BJ (cell line): ENCODE measurements at regions not wholly inside any gene's neighbourhood (a gene's known extent, or its start where the extent isn't known, plus 50 kb on each side); places are given as distances from the start of the nearest gene placed in this dataset.

ENCODE experiments used
- CTCF ChIA-PET: fragments of 350-600 bp; formaldehyde crosslinking; extraction: SDS; loops from one replicate; lab custom pipeline; 2021; ENCODE audit warnings: antibody characterized with exemption, inconsistent platforms; lab: Yijun Ruan, JAX
- POLR2A ChIA-PET: fragments of 300-600 bp; sonication (Branson Sonifier 250); formaldehyde crosslinking; extraction: SDS; loops from one replicate; lab custom pipeline; 2021; ENCODE audit warnings: antibody characterized with exemption; lab: Charles Lee
- DNase-seq: peaks from one replicate; pipeline ENCODE4 v3.0.0-alpha.2; 2011; ENCODE audit warnings: low read depth
- H3K27me3 ChIP-seq: 2 replicates; pipeline ENCODE4 v1.6.0; 2011; ENCODE audit warnings: low read length; ENCODE audit not compliant: control insufficient read depth, insufficient read depth
- H3K36me3 ChIP-seq: 2 replicates; pipeline ENCODE4 v1.5.1; 2011; ENCODE audit warnings: low read length; ENCODE audit not compliant: control insufficient read depth, insufficient read depth
- H3K4me3 ChIP-seq: 2 replicates; pipeline ENCODE4 v1.5.1; 2011; ENCODE audit warnings: low read depth, mild to moderate bottlenecking, control low read depth, low read length
- CTCF ChIP-seq: IDR thresholded peaks from 2 replicates; pipeline ENCODE4 v1.5.1; 2011; ENCODE audit warnings: low read depth, mild to moderate bottlenecking, control low read depth, inconsistent platforms, low read length, moderate library complexity; ENCODE audit not compliant: insufficient read depth

- ChIA-PET CTCF (no interaction called here), POLR2A (interaction anchor here (0.7 kb wide), 1 partner anchor 16 kb away, joined by 3 read pairs; no protein-coding TSS in a partner anchor)
- TF ChIP-seq CTCF: no peak
- DNase-seq: no peak
- H3K36me3 ChIP-seq: no peaks in the 10 kb centered on the region
- H3K27me3 ChIP-seq: no peaks in the 10 kb centered on the region
- no peak overlapping the region for H3K4me3 ChIP-seq
Observed at GRCh38 chr5:60357302-60357701, 342.7 kb downstream of the DEPDC1B start.

GRCh38 chr5:60356745-60357144, 343.2 kb downstream of the DEPDC1B start:
- DNase-seq: no peak
- Histone ChIP-seq H3K4me3 (no peak overlapping the region), H3K36me3 (no peaks in the 10 kb centered on the region), H3K27me3 (no peaks in the 10 kb centered on the region)
- CTCF ChIA-PET: no interaction called here
- TF ChIP-seq CTCF: no peak
- POLR2A ChIA-PET: no interaction called here

GRCh38 chr5:60355181-60355580, 344.8 kb downstream of the DEPDC1B start:
- ChIA-PET POLR2A (no interaction called here), CTCF (no interaction called here)
- no peak for TF ChIP-seq CTCF
- Histone ChIP-seq H3K4me3 (no peak overlapping the region), H3K36me3 (no peaks in the 10 kb centered on the region), H3K27me3 (no peaks in the 10 kb centered on the region)
- DNase-seq: no peak

GRCh38 chr5:60354311-60354710, 345.7 kb downstream of the DEPDC1B start:
- Histone ChIP-seq H3K27me3 (no peaks in the 10 kb centered on the region), H3K36me3 (no peaks in the 10 kb centered on the region), H3K4me3 (no peak overlapping the region)
- no peak for DNase-seq
- POLR2A ChIA-PET: no interaction called here
- TF ChIP-seq CTCF: no peak
- CTCF ChIA-PET: no interaction called here

GRCh38 chr5:60352992-60353599, 346.9 kb downstream of the DEPDC1B start:
- ChIA-PET CTCF (no interaction called here), POLR2A (no interaction called here)
- no peaks in the 10 kb centered on the region for H3K36me3 ChIP-seq
- no peak for TF ChIP-seq CTCF
- H3K4me3 ChIP-seq: no peak overlapping the region
- H3K27me3 ChIP-seq: no peaks in the 10 kb centered on the region
- DNase-seq: no peak
